ENCODE measurements at regions not wholly inside any gene's neighbourhood (a gene's known extent, or its start where the extent isn't known, plus 50 kb on each side); places are given as distances from the start of the nearest gene placed in this dataset.

DNA sequence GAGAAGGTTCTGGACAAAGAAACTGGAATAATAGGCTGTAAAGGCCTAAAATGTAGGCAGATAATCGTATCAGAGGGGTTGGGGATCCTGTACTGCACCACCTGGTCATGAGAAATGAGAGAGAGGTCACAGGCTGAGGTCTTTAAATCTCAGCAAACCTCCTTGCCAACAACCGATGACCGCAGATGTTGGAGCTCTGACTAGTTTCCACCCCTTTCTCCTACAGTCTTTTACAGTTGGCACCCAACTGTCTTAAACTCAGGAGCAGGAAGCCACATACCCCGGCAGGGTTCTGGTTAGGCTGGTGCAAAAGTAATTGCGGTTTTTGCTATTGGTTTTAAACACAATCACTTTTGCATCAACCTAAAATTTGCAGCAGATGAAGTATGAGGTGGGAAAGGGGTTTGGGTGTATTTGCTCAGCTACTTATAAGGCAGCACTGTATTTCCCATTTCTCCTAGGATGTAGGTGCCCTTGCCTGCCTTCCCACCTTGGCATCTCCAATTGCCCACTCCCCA lies 261.8 kb upstream of the MYOCD start:
- H3K27me3 ChIP-seq: no peaks in the 10 kb centered on the region
- H3K9me3 ChIP-seq: no peaks in the 10 kb centered on the region
- no peak overlapping the region for H3K27ac ChIP-seq
- no peaks in the 10 kb centered on the region for H3K36me3 ChIP-seq
- intact Hi-C loops (cut with DNase I; ENCODE audit: low total_unique reads): no loop called here
- no peak for TF ChIP-seq POLR2A (IDR thresholded peaks at IDR 0.05)
- TF ChIP-seq POLR2AphosphoS5 (IDR thresholded peaks at IDR 0.05): no peak
- no peak for TF ChIP-seq EP300 (IDR thresholded peaks at IDR 0.05)
- TF ChIP-seq, protein P1, sequence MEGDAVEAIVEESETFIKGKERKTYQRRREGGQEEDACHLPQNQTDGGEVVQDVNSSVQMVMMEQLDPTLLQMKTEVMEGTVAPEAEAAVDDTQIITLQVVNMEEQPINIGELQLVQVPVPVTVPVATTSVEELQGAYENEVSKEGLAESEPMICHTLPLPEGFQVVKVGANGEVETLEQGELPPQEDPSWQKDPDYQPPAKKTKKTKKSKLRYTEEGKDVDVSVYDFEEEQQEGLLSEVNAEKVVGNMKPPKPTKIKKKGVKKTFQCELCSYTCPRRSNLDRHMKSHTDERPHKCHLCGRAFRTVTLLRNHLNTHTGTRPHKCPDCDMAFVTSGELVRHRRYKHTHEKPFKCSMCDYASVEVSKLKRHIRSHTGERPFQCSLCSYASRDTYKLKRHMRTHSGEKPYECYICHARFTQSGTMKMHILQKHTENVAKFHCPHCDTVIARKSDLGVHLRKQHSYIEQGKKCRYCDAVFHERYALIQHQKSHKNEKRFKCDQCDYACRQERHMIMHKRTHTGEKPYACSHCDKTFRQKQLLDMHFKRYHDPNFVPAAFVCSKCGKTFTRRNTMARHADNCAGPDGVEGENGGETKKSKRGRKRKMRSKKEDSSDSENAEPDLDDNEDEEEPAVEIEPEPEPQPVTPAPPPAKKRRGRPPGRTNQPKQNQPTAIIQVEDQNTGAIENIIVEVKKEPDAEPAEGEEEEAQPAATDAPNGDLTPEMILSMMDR (IDR thresholded peaks at IDR 0.05): no peak
- H3K4me1 ChIP-seq: peaks cover 10 to 29% (median 20%) of the 10 kb centered on the region in 4 donors
- H3K4me3 ChIP-seq: no peak overlapping the region
- WGBS, 5 donors: 65 to 74% (median 71%) methylated on average over 5 of the region's 5 CpGs
- no peak for DNase-seq

DNA sequence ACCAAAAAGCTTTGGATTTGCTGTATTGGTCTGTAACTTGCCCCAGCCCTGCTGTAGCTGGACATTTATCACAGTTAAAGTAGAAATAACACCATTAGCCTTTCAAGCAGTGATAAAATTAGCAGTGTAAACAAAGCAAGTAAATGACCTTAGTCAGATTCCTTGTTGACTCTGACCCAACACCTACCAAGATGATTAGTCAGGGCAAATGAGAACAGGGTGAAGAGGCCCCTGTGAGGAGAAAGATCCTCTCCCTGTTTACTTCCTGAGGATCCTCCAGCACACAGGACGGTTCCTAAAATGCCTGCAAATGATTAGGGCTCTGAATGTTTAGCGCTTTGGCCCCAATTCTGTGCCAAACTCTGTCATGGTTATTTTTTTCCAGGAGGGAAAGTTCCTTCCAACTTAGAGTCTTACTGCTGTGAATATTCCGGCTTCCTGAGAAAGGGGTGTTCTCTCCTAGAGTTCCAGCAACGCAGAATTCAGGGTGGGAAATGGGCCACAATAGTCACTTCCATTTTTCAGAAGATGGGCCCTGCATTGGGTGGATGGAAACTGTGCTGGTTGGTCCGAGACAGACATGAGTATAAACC lies 259.0 kb upstream of the MYOCD start:
- H3K9me3 ChIP-seq: no peaks in the 10 kb centered on the region
- TF ChIP-seq POLR2AphosphoS5 (IDR thresholded peaks at IDR 0.05) (peak in 2 of 3 donors; percentile 45 to 68), EP300 (IDR thresholded peaks at IDR 0.05) (no peak)
- no peak overlapping the region for H3K4me3 ChIP-seq
- H3K27ac ChIP-seq: peak overlapping the region; percentile 7 to 57 (median 46)
- H3K27me3 ChIP-seq: no peaks in the 10 kb centered on the region
- H3K4me1 ChIP-seq: peaks cover 10 to 29% (median 20%) of the 10 kb centered on the region in 4 donors
- intact Hi-C loops (cut with DNase I; ENCODE audit: low total_unique reads): no loop called here
- H3K36me3 ChIP-seq: no peaks in the 10 kb centered on the region
- 23 to 42% (median 25%) methylated on average over 5 of the region's 5 CpGs for WGBS, 5 donors
- DNase-seq: peak in 1 of 2 donors; percentile 48

DNA sequence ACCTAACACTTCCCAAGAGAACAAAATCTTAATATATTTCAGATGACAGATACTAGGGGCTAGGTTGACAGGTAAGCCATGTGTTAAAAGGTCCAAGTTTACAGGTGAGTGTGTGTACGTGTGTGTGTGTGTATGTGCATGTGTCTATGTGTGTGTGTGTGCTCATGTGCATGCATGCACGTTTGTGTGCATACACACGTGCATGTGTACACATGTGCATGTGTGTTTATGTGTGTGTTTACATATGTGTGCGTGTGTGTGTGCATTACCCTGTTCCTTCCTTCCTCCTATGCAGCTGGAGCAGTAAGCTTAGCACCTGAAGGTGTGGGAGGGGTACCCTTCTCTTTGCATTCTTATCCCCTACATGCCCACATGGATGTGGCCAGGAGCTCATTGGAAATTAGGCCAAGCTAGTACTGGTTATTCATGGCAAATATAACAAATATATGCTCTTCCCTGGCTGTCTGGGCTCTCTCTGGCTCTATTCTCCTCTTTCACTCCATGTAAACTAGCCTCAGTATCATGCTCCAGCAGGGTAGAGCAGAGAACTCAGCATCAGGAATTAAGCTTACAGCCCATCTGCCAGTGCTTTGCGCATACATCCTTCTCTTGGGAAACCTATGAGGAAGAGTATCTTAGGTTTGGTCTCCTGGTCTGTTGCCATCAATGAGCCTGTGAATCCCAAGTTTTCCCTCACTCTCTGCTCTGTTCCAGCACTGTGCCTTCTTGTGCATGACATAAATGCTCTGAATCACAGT lies 258.0 kb upstream of the MYOCD start:
- H3K27me3 ChIP-seq: no peaks in the 10 kb centered on the region
- TF ChIP-seq, protein P1 (IDR thresholded peaks at IDR 0.05): no peak
- TF ChIP-seq EP300 (IDR thresholded peaks at IDR 0.05) (no peak), POLR2A (IDR thresholded peaks at IDR 0.05) (no peak), POLR2AphosphoS5 (IDR thresholded peaks at IDR 0.05) (no peak)
- no peak overlapping the region for H3K4me3 ChIP-seq
- H3K4me1 ChIP-seq: peaks cover 10 to 29% (median 20%) of the 10 kb centered on the region in 4 donors
- 59 to 86% (median 83%) methylated on average over 5 of the region's 5 CpGs for WGBS, 5 donors
- no peaks in the 10 kb centered on the region for H3K36me3 ChIP-seq
- intact Hi-C loops (cut with DNase I; ENCODE audit: low total_unique reads): no loop called here
- peak overlapping the region in 3 of 5 donors; percentile 46 to 57 (median 56) for H3K27ac ChIP-seq
- no peak for DNase-seq
- no peaks in the 10 kb centered on the region for H3K9me3 ChIP-seq

DNA sequence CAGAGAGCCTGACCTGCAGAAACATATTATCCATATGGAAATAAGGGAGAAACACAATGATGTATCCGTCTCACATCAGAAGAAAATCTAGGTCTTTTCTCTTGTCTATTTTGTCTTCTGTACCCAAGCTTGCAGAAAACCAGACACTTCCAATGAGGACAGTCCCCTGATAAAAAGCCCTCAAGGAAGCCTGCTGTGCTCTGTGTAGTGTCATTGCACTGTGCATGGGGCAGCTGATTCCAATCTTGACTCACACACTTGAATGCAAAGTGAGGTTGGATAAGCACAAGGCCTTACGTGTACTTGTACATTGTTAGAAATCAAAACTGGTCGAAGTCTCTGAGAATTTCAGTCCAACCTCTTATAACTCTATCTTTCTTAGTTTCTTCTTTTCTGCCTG lies 256.6 kb upstream of the MYOCD start:
- Histone ChIP-seq H3K27ac (peak overlapping the region in 1 of 5 donors; percentile 27), H3K9me3 (no peaks in the 10 kb centered on the region), H3K36me3 (no peaks in the 10 kb centered on the region), H3K4me1 (peaks cover 10 to 24% (median 19%) of the 10 kb centered on the region in 4 donors), H3K4me3 (no peak overlapping the region), H3K27me3 (no peaks in the 10 kb centered on the region)
- no peak for TF ChIP-seq POLR2AphosphoS5 (IDR thresholded peaks at IDR 0.05)
- intact Hi-C loops (cut with DNase I; ENCODE audit: low total_unique reads): no loop called here
- DNase-seq: no peak
- 90 to 97% (median 95%) methylated on average over 3 of the region's 3 CpGs for WGBS, 5 donors

DNA sequence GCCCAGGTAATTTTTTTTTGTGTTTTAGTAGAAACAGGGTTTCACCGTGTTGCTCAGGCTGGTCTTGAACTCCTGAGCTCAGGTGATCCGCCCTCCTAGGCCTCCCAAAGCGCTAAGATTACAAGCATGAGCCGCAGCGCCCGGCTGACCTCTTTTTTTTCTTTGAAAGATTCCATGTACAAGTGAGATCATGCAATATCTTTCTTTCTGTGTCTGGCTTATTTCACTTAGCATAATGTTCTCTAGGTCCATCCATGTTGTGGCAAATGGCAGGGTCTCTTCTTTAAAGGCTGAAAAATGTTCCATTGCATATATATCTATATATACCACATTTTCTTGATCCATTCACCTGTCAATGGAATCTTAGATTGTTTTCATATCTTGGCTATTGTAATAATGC lies 255.0 kb upstream of the MYOCD start:
- no peaks in the 10 kb centered on the region for H3K9me3 ChIP-seq
- intact Hi-C loops (cut with DNase I; ENCODE audit: low total_unique reads): no loop called here
- peak overlapping the region in 1 of 5 donors; percentile 54 for H3K27ac ChIP-seq
- no peak for TF ChIP-seq EP300 (IDR thresholded peaks at IDR 0.05)
- TF ChIP-seq, protein P1 (IDR thresholded peaks at IDR 0.05): no peak
- no peak for TF ChIP-seq POLR2AphosphoS5 (IDR thresholded peaks at IDR 0.05)
- TF ChIP-seq POLR2A (IDR thresholded peaks at IDR 0.05): no peak
- 84 to 97% (median 93%) methylated on average over 6 of the region's 6 CpGs for WGBS, 5 donors
- DNase-seq: no peak
- no peaks in the 10 kb centered on the region for H3K27me3 ChIP-seq
- H3K36me3 ChIP-seq: no peaks in the 10 kb centered on the region
- H3K4me1 ChIP-seq: peaks cover 15 to 29% (median 22%) of the 10 kb centered on the region in 4 donors
- H3K4me3 ChIP-seq: no peak overlapping the region
